ENCODE measurements at regions not wholly inside any gene's neighbourhood (a gene's known extent, or its start where the extent isn't known, plus 50 kb on each side); places are given as distances from the start of the nearest gene placed in this dataset.

GRCh38 chr4:77347351-77347966 is 190.5 kb downstream of the CCNG2 start:
- BruUV-seq (replicated peaks), result no TSS peak
- no peak for ATAC-seq
- Histone ChIP-seq H3K36me3 (ENCODE audit: control insufficient read depth, insufficient read depth, low read length) (no peaks in the 10 kb centered on the region), H3K9me3 (ENCODE audit: control insufficient read depth, insufficient read depth, low read depth, low read length) (no peaks in the 10 kb centered on the region), H3K27ac (ENCODE audit: low read length) (no peak overlapping the region), H3K27me3 (ENCODE audit: control insufficient read depth, insufficient read depth, low read length) (no peaks in the 10 kb centered on the region), H3K4me1 (ENCODE audit: control insufficient read depth, insufficient read depth, low read length) (no peaks in the 10 kb centered on the region), H3K4me3 (ENCODE audit: low read depth in 2 of 2, low read length in 2 of 2) (no peak overlapping the region)
- no peak for TF ChIP-seq POLR2AphosphoS5 (IDR thresholded peaks at IDR 0.05; ENCODE audit: low read depth, low read length)
- no peak for TF ChIP-seq TCF7L2 (IDR thresholded peaks at IDR 0.05; ENCODE audit: low read depth, low read length)
- TF ChIP-seq SIN3A (IDR thresholded peaks at IDR 0.05; ENCODE audit: borderline replicate concordance, insufficient read depth, low read depth, low read length), result no peak
- no peak for TF ChIP-seq REST (IDR thresholded peaks at IDR 0.05; ENCODE audit: insufficient read depth in 1 of 2, low read depth in 2 of 2, low read length in 1 of 2)
- TF ChIP-seq CTCF (IDR thresholded peaks at IDR 0.05), result no peak
- DNase-seq (ENCODE audit: low read depth, low spot score), result no peak
- intact Hi-C loops (cut with micrococcal nuclease; ENCODE audit: unreplicated experiment), result no loop called here
- POLR2A ChIA-PET, result interaction anchor here (0.6 kb wide), 1 partner anchor 246 kb away, joined by 10 read pairs; no protein-coding TSS in a partner anchor
- CTCF ChIA-PET, result no interaction called here
- in situ Hi-C loops (cut with HindIII; ENCODE audit: low pct_unique_long_range_greater_than_20kb, low sequenced_read_pairs), result no loop called here

- Histone ChIP-seq H3K36me3 (ENCODE audit: control insufficient read depth, insufficient read depth, low read length) (no peaks in the 10 kb centered on the region), H3K27me3 (ENCODE audit: control insufficient read depth, insufficient read depth, low read length) (no peaks in the 10 kb centered on the region), H3K4me1 (ENCODE audit: control insufficient read depth, insufficient read depth, low read length) (no peaks in the 10 kb centered on the region), H3K4me3 (ENCODE audit: low read depth in 2 of 2, low read length in 2 of 2) (no peak overlapping the region), H3K9me3 (ENCODE audit: control insufficient read depth, insufficient read depth, low read depth, low read length) (no peaks in the 10 kb centered on the region), H3K27ac (ENCODE audit: low read length) (no peak overlapping the region)
- DNase-seq (ENCODE audit: low read depth, low spot score) (no peak), ATAC-seq (no peak)
- no TSS peak for BruUV-seq (replicated peaks)
- ChIA-PET POLR2A (no interaction called here), CTCF (interaction anchor here (0.7 kb wide), 1 partner anchor 97 kb away, joined by 4 read pairs; no protein-coding TSS in a partner anchor)
- intact Hi-C loops (cut with micrococcal nuclease; ENCODE audit: unreplicated experiment) (no loop called here), in situ Hi-C loops (cut with HindIII; ENCODE audit: low pct_unique_long_range_greater_than_20kb, low sequenced_read_pairs) (no loop called here)
- TF ChIP-seq REST (IDR thresholded peaks at IDR 0.05; ENCODE audit: insufficient read depth in 1 of 2, low read depth in 2 of 2, low read length in 1 of 2) (no peak), CTCF (IDR thresholded peaks at IDR 0.05) (no peak), TCF7L2 (IDR thresholded peaks at IDR 0.05; ENCODE audit: low read depth, low read length) (no peak), POLR2AphosphoS5 (IDR thresholded peaks at IDR 0.05; ENCODE audit: low read depth, low read length) (no peak), SIN3A (IDR thresholded peaks at IDR 0.05; ENCODE audit: borderline replicate concordance, insufficient read depth, low read depth, low read length) (no peak)
Measured at GRCh38 chr4:77348815-77349214, 191.8 kb downstream of the CCNG2 start.

Data from Panc1 (cell line).